ENCODE measurements at regions not wholly inside any gene's neighbourhood (a gene's known extent, or its start where the extent isn't known, plus 50 kb on each side); places are given as distances from the start of the nearest gene placed in this dataset.

GRCh38 chr11:133692126-133692934 lies 153.0 kb downstream of the SPATA19 start:
- no peak for TF ChIP-seq ZNF263 (CRISPR knock-in tag; IDR thresholded peaks at IDR 0.05)
- TF ChIP-seq BCL6 (CRISPR knock-in tag; IDR thresholded peaks at IDR 0.05): no peak
- no peak for TF ChIP-seq ZNF274 (CRISPR knock-in tag; IDR thresholded peaks at IDR 0.05)
- TF ChIP-seq NCOA2 (CRISPR knock-in tag; IDR thresholded peaks at IDR 0.05): no peak
- TF ChIP-seq SP1 (IDR thresholded peaks at IDR 0.05): no peak
- TF ChIP-seq SP1 (CRISPR knock-in tag; IDR thresholded peaks at IDR 0.05): no peak
- no peak for TF ChIP-seq ZBTB49 (CRISPR knock-in tag; IDR thresholded peaks at IDR 0.05; ENCODE audit: borderline replicate concordance)
- TF ChIP-seq, protein P1, sequence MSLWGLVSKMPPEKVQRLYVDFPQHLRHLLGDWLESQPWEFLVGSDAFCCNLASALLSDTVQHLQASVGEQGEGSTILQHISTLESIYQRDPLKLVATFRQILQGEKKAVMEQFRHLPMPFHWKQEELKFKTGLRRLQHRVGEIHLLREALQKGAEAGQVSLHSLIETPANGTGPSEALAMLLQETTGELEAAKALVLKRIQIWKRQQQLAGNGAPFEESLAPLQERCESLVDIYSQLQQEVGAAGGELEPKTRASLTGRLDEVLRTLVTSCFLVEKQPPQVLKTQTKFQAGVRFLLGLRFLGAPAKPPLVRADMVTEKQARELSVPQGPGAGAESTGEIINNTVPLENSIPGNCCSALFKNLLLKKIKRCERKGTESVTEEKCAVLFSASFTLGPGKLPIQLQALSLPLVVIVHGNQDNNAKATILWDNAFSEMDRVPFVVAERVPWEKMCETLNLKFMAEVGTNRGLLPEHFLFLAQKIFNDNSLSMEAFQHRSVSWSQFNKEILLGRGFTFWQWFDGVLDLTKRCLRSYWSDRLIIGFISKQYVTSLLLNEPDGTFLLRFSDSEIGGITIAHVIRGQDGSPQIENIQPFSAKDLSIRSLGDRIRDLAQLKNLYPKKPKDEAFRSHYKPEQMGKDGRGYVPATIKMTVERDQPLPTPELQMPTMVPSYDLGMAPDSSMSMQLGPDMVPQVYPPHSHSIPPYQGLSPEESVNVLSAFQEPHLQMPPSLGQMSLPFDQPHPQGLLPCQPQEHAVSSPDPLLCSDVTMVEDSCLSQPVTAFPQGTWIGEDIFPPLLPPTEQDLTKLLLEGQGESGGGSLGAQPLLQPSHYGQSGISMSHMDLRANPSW (CRISPR knock-in tag; IDR thresholded peaks at IDR 0.05; ENCODE audit: borderline replicate concordance): no peak
- no peak for TF ChIP-seq HOXD1 (CRISPR knock-in tag; IDR thresholded peaks at IDR 0.05)
- no peak for TF ChIP-seq ZNF354B (CRISPR knock-in tag; IDR thresholded peaks at IDR 0.05)
- TF ChIP-seq, protein P2, sequence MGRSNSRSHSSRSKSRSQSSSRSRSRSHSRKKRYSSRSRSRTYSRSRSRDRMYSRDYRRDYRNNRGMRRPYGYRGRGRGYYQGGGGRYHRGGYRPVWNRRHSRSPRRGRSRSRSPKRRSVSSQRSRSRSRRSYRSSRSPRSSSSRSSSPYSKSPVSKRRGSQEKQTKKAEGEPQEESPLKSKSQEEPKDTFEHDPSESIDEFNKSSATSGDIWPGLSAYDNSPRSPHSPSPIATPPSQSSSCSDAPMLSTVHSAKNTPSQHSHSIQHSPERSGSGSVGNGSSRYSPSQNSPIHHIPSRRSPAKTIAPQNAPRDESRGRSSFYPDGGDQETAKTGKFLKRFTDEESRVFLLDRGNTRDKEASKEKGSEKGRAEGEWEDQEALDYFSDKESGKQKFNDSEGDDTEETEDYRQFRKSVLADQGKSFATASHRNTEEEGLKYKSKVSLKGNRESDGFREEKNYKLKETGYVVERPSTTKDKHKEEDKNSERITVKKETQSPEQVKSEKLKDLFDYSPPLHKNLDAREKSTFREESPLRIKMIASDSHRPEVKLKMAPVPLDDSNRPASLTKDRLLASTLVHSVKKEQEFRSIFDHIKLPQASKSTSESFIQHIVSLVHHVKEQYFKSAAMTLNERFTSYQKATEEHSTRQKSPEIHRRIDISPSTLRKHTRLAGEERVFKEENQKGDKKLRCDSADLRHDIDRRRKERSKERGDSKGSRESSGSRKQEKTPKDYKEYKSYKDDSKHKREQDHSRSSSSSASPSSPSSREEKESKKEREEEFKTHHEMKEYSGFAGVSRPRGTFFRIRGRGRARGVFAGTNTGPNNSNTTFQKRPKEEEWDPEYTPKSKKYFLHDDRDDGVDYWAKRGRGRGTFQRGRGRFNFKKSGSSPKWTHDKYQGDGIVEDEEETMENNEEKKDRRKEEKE (IDR thresholded peaks at IDR 0.05): no peak
